Cardiac muscle cell (in vitro differentiated cells and primary cell): ENCODE measurements at regions not wholly inside any gene's neighbourhood (a gene's known extent, or its start where the extent isn't known, plus 50 kb on each side); places are given as distances from the start of the nearest gene placed in this dataset.

Experiments used
- DNase-seq, 2 donors: peaks; one replicate each; pipeline versions ENCODE4 v3.0.0 to v3.0.0-alpha.2; 2010 to 2017; ENCODE audit warnings: low read depth in 1 of 2, low spot score in 1 of 2
- H3K27ac ChIP-seq: fragments of 200-600 bp; sonication (generic); 2 replicates; pipeline ENCODE4 v1.5.1; 2016
- H3K27me3 ChIP-seq: fragments of 200-600 bp; sonication (generic); 2 replicates; pipeline ENCODE4 v1.6.0; 2016; ENCODE audit warnings: control low read depth
- H3K36me3 ChIP-seq: fragments of 200-600 bp; sonication (generic); 2 replicates; pipeline ENCODE4 v1.5.1; 2016; ENCODE audit warnings: control low read depth
- H3K4me1 ChIP-seq: fragments of 200-600 bp; sonication (generic); 2 replicates; pipeline ENCODE4 v1.8.1; 2017; ENCODE audit warnings: low read depth, mild to moderate bottlenecking, mixed run types
- H3K4me3 ChIP-seq: fragments of 200-600 bp; sonication (generic); 2 replicates; pipeline ENCODE4 v1.5.1; 2016; ENCODE audit warnings: mild to moderate bottlenecking
- H3K9me3 ChIP-seq: fragments of 200-600 bp; sonication (generic); 2 replicates; pipeline ENCODE4 v1.5.1; 2017; ENCODE audit warnings: low read depth, mild to moderate bottlenecking, control low read depth
- CTCF ChIP-seq: IDR thresholded peaks from 2 replicates; pipeline ENCODE4 v1.5.1; 2012; ENCODE audit warnings: low read depth, mild to moderate bottlenecking, low read length

DNA sequence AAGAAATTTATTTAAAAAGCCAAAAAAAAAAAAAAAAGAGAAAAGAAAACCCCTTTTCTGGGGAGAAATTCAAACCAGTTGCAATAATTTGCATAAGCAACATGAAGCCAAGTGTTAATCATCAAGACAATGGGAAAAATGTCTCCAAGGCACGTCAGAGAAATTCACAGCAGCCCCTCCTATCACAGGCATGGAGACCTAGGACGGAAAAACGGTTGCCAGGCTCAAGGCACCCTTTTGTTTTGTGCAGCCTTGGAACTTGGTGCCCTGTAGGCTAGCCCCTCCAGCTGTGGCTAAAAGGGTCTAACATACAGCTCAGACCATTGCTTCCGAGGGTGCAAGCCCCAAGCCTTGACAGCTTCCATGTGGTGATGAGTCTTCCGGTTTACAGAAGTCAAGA lies 509.2 kb upstream of the SOX11 start:
- H3K27ac ChIP-seq, result no peak overlapping the region
- H3K4me3 ChIP-seq, result no peak overlapping the region
- H3K27me3 ChIP-seq, result no peaks in the 10 kb centered on the region
- H3K36me3 ChIP-seq, result no peaks in the 10 kb centered on the region
- no peaks in the 10 kb centered on the region for H3K9me3 ChIP-seq
- TF ChIP-seq CTCF, result no peak
- no peaks in the 10 kb centered on the region for H3K4me1 ChIP-seq
- DNase-seq, result no peak

GRCh38 chr2:5187283-5187682 lies 504.9 kb upstream of the SOX11 start:
- no peak for DNase-seq
- Histone ChIP-seq H3K27ac (no peak overlapping the region), H3K9me3 (no peaks in the 10 kb centered on the region), H3K27me3 (no peaks in the 10 kb centered on the region), H3K36me3 (no peaks in the 10 kb centered on the region), H3K4me3 (no peak overlapping the region), H3K4me1 (no peaks in the 10 kb centered on the region)
- no peak for TF ChIP-seq CTCF

- Histone ChIP-seq H3K4me1 (no peaks in the 10 kb centered on the region), H3K36me3 (no peaks in the 10 kb centered on the region), H3K27me3 (no peaks in the 10 kb centered on the region), H3K27ac (no peak overlapping the region), H3K9me3 (no peaks in the 10 kb centered on the region), H3K4me3 (no peak overlapping the region)
- no peak for DNase-seq
- TF ChIP-seq CTCF, result no peak
Observed at GRCh38 chr2:5188636-5189035, 503.5 kb upstream of the SOX11 start.

- Histone ChIP-seq H3K27ac (no peak overlapping the region), H3K9me3 (no peaks in the 10 kb centered on the region), H3K4me3 (no peak overlapping the region), H3K27me3 (no peaks in the 10 kb centered on the region), H3K36me3 (no peaks in the 10 kb centered on the region), H3K4me1 (no peaks in the 10 kb centered on the region)
- DNase-seq, result no peak
- no peak for TF ChIP-seq CTCF
Observed at GRCh38 chr2:5190023-5190422, 502.2 kb upstream of the SOX11 start.

DNA sequence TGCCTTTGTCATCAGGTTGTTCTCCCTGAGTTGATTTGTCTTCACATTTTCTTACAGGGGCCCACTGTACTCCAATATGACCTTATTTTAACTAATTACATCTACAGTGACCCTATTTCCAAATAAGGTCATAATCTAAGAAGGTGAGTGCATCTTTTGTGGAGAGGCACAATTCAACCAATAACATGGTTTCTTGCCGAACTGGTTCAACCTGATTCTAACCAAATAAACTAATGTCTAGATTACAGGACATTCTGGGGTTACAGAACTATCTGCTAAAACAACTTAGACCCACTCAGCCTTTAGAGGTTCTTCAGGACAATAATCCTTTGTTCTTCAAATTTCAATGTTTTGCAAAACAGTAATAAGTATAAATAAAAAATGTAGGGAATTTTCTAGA lies 496.5 kb upstream of the SOX11 start:
- no peaks in the 10 kb centered on the region for H3K27me3 ChIP-seq
- DNase-seq, result no peak
- peaks cover 6% of the 10 kb centered on the region for H3K4me1 ChIP-seq
- H3K36me3 ChIP-seq, result no peaks in the 10 kb centered on the region
- H3K9me3 ChIP-seq, result no peaks in the 10 kb centered on the region
- H3K27ac ChIP-seq, result no peak overlapping the region
- no peak overlapping the region for H3K4me3 ChIP-seq
- TF ChIP-seq CTCF, result no peak
